OCI-LY3 (cell line): ENCODE measurements at regions not wholly inside any gene's neighbourhood (a gene's known extent, or its start where the extent isn't known, plus 50 kb on each side); places are given as distances from the start of the nearest gene placed in this dataset.

Experiments
- CTCF ChIP-seq: fragments of 200-600, 300-600 bp; sonication (generic); IDR thresholded peaks from 2 replicates; pipeline ENCODE4 v1.5.1; 2014; ENCODE audit warnings: antibody characterized with exemption, low read length, low read depth
- EZH2phosphoT487 ChIP-seq: fragments of 200-600 bp; shearing (Covaris generic); IDR thresholded peaks from 2 replicates; pipeline ENCODE4 v1.6.1; 2018; ENCODE audit warnings: antibody characterized with exemption, mixed run types, low read depth

- TF ChIP-seq CTCF (no peak), EZH2phosphoT487 (no peak)
Observed at GRCh38 chr6:56345376-56345995, 98.1 kb upstream of the COL21A1 start.
